Neural cell (in vitro differentiated cells): ENCODE measurements at regions not wholly inside any gene's neighbourhood (a gene's known extent, or its start where the extent isn't known, plus 50 kb on each side); places are given as distances from the start of the nearest gene placed in this dataset.

Source experiments
- CTCF ChIP-seq: fragments of 450-650 bp; IDR thresholded peaks from 2 replicates; pipeline ENCODE4 v1.5.1; 2014; ENCODE audit warnings: antibody characterized with exemption, mild to moderate bottlenecking, moderate library complexity; ENCODE audit not compliant: poor library complexity, severe bottlenecking
- EP300 ChIP-seq: fragments of 450-650 bp; conservative IDR thresholded peaks from 2 replicates; pipeline ENCODE4 v1.6.1; 2014; ENCODE audit warnings: antibody characterized with exemption, mild to moderate bottlenecking, moderate library complexity; ENCODE audit not compliant: poor library complexity, severe bottlenecking
- EZH2 ChIP-seq: fragments of 200-600, 300-800 bp; shearing (Covaris generic), sonication (generic); IDR thresholded peaks from 2 replicates; pipeline ENCODE4 v1.6.1; 2014; ENCODE audit warnings: antibody characterized with exemption, low read length, borderline replicate concordance, mild to moderate bottlenecking; ENCODE audit not compliant: insufficient read depth, poor library complexity, severe bottlenecking
- MXI1 ChIP-seq: fragments of 450-650 bp; conservative IDR thresholded peaks from 2 replicates; pipeline ENCODE4 v1.6.1; 2014; ENCODE audit warnings: antibody characterized with exemption, mild to moderate bottlenecking; ENCODE audit not compliant: poor library complexity, severe bottlenecking
- POLR2AphosphoS5 ChIP-seq: IDR thresholded peaks from 2 replicates; pipeline ENCODE4 v1.6.1; 2012
- TAF1 ChIP-seq: IDR thresholded peaks from 2 replicates; pipeline ENCODE4 v1.6.1; 2012; ENCODE audit warnings: low read depth
- TF ChIP-seq, protein P1 (sequence below): IDR thresholded peaks from 2 replicates; pipeline ENCODE4 v1.6.1; 2012; ENCODE audit warnings: borderline replicate concordance

DNA sequence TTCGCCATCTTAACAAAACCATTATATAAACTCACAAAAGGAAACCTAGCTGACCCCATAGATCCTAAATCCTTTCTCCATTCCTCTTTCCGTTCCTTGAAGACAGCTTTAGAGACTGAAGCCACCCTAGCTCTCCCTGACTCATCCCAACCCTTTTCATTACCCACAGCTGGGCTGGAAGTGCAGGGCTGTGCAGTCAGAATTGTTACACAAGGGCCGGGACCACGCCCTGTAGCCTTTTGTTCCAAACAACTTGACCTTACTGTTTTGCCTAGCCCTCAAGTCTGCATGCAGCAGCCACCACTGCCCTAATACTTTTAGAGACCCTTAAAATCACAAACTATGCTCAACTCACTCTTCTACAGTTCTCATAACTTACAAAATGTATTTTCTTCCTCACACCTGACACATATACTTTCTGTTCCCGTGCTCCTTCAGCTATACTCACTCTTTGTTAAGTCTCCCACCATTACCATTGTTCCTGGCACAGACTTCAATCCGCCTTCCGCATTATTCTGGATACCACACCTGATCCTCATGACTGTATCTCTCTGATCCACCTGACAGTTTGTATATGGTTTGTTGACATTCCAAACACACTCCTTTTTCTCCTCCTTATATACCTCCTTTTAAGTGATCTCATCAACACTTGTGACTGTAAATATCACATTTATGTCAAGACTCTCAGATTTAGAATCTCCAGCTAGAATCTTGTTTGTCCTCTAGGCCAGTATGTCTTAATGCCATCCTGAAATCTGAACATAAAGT is 208.7 kb downstream of the KITLG start:
- TF ChIP-seq POLR2AphosphoS5 (no peak), CTCF (no peak), EP300 (no peak), TAF1 (no peak), EZH2 (no peak), MXI1 (no peak)
- TF ChIP-seq, protein P1, sequence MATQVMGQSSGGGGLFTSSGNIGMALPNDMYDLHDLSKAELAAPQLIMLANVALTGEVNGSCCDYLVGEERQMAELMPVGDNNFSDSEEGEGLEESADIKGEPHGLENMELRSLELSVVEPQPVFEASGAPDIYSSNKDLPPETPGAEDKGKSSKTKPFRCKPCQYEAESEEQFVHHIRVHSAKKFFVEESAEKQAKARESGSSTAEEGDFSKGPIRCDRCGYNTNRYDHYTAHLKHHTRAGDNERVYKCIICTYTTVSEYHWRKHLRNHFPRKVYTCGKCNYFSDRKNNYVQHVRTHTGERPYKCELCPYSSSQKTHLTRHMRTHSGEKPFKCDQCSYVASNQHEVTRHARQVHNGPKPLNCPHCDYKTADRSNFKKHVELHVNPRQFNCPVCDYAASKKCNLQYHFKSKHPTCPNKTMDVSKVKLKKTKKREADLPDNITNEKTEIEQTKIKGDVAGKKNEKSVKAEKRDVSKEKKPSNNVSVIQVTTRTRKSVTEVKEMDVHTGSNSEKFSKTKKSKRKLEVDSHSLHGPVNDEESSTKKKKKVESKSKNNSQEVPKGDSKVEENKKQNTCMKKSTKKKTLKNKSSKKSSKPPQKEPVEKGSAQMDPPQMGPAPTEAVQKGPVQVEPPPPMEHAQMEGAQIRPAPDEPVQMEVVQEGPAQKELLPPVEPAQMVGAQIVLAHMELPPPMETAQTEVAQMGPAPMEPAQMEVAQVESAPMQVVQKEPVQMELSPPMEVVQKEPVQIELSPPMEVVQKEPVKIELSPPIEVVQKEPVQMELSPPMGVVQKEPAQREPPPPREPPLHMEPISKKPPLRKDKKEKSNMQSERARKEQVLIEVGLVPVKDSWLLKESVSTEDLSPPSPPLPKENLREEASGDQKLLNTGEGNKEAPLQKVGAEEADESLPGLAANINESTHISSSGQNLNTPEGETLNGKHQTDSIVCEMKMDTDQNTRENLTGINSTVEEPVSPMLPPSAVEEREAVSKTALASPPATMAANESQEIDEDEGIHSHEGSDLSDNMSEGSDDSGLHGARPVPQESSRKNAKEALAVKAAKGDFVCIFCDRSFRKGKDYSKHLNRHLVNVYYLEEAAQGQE = no peak
